Hindlimb muscle (tissue), 1 donor: ENCODE measurements at regions not wholly inside any gene's neighbourhood (a gene's known extent, or its start where the extent isn't known, plus 50 kb on each side); places are given as distances from the start of the nearest gene placed in this dataset.
A peak's percentile ranks its signal among the peaks of the same experiment; 100 is the strongest.

Source experiments
- DNase-seq: peaks from one replicate; pipeline ENCODE4 v3.0.0-alpha.2; 2013

DNA sequence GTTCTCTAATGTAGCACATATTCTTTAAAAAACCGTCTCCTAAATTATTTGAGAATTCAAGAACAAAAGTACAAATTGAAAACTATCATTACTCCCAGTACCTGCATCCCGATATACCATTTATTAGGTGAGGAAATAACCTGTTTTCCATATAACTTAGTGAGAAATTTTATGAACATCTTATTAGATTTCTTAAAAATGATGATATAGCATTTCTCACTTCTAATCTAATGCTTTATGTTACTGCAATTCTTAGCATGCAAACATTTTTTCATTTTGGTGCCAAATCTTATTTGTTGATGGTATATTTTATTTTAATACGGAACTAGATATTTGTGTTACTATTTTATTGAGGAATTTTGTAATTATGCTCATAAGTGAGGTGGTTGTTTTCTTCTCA lies 1321.3 kb upstream of the SLC10A2 start:
- no peak for DNase-seq

DNA sequence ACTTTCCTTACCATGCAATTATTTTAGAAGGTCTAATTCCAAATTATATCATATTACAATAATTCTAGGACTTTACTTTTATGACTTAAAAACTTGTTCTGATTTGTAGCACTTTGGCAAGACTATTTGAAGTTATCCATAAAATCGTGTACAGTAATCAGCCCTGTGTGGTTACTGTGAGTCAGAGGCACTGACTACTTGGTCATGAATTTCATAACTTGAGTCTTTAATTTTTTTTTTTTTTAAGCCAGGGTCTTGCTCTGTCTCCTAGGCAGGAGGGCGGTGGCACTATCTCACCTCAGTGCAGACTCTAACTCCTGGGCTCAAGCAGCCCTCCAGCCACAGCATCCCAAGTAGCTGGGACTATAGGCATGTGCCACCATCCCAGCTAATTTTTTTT lies 1319.2 kb upstream of the SLC10A2 start:
- no peak for DNase-seq

DNA sequence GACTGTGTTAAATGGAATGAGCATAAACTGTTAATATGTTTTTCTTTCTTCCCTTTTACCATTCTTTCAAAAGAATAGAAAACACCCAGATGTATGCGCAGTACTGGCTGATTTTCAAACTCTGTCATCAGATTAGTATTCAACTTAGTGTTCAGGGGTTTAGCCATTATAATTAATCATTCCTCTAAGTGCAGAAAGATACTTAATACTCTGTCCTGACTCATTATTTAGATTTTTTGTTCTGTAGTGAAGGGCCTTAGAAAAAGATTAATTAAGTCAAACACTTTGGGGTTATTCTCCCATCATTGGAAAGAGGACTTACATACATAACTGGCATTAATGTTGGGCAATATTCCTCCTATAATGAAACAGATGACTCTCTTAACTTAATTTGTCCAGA lies 1316.7 kb upstream of the SLC10A2 start:
- DNase-seq, result no peak

GRCh38 chr13:104376588-104376987 lies 1310.4 kb upstream of the SLC10A2 start:
- no peak for DNase-seq

- DNase-seq, result no peak
Measured at GRCh38 chr13:104375614-104376013, 1309.4 kb upstream of the SLC10A2 start.

GRCh38 chr13:104372095-104372655 lies 1306.0 kb upstream of the SLC10A2 start:
- DNase-seq, result no peak

DNA sequence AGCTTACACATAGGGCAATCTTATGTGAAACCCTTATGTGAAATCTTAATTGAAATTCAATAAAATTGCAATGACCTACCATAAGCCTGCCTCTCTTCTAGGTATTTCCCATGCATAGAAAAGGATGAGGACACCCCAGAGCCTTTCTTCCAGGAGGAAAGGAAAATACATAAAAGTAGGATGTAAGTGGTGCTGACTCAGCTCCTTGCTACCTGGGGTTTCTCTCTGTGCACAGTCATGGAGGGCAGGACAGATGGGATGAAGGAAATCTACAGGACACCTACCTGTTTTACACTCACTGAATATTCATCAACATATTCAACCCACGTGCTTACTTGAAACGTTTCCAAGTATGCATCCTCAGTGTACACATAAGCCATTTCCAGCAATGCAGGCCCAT lies 1299.2 kb upstream of the SLC10A2 start:
- DNase-seq, result no peak

GRCh38 chr13:104357672-104358354 lies 1291.6 kb upstream of the SLC10A2 start:
- no peak for DNase-seq

DNA sequence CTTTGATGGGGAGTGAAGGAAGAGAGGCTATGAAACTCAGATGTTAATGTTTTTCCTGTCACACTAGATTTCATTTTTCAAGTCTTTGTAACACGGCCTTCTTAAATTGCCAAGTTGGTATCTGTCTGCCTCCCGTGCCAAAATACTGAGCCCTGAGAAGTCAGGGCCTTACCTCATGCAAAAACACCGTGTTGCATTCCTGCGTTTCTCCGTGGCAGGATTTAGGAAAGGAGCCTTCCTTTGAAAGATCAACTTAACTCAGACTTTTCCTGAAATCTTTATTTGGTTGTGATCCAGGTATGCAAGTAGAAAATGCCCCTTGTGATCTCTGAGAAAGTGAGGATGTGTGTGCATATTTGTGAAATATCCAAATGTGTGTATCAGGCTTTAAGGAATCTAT lies 1291.0 kb upstream of the SLC10A2 start:
- no peak for DNase-seq

DNA sequence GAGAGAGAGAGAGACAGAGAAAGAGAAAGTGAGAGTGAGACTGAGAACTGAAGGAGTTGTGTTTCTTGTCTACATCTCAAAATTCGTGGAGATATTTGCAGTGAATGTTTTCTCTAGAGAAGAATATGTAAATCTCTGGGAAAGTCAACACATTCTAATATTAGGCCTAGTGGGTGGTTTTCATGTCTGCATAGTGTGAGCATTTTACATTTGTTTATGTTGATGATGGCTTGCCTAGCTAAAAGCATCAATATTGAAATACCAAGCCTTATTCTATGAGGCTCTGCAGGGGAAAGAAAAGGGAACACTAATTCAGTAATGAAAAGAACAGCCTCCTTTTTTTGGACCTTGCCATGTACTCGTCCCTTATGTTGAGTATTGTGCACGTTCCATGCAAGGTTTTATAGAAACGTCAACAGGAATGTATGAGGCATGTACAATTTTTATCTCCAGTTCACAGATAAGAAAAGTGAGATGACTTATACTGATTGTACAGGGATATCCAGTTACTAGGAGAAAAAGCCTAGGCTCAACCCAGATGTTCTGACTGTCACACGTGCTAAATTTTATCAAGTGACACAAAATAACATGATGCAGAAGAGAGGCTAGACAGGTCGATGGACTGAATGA lies 1288.9 kb upstream of the SLC10A2 start:
- DNase-seq, result no peak

- no peak for DNase-seq
Measured at GRCh38 chr13:104327211-104327610, 1261.0 kb upstream of the SLC10A2 start.

- no peak for DNase-seq
Measured at GRCh38 chr13:104326523-104326922, 1260.3 kb upstream of the SLC10A2 start.

GRCh38 chr13:104321756-104322155 lies 1255.5 kb upstream of the SLC10A2 start:
- DNase-seq, result no peak

DNA sequence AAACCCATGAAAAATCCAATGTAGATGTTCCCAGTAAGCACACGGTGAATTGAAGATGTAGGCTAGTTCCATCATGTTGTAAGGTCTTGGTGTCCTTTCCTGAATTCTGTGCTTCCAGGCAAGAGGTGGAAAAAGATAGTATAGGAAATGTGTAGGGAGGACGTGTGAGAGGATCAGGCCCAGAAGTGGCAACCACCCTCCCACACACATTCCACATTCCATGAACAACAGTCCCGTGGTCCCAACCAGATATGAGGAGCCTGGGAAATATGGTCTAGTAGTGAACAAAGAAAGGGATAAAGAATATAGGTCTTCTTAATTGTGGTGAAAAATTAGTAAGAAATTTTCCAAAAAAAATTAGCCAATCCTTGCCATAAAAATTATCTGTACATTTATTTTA lies 1254.2 kb upstream of the SLC10A2 start:
- no peak for DNase-seq

GRCh38 chr13:104318121-104318520 lies 1251.9 kb upstream of the SLC10A2 start:
- DNase-seq, result peak; percentile 45

- no peak for DNase-seq
Measured at GRCh38 chr13:104315606-104316005, 1249.4 kb upstream of the SLC10A2 start.

DNA sequence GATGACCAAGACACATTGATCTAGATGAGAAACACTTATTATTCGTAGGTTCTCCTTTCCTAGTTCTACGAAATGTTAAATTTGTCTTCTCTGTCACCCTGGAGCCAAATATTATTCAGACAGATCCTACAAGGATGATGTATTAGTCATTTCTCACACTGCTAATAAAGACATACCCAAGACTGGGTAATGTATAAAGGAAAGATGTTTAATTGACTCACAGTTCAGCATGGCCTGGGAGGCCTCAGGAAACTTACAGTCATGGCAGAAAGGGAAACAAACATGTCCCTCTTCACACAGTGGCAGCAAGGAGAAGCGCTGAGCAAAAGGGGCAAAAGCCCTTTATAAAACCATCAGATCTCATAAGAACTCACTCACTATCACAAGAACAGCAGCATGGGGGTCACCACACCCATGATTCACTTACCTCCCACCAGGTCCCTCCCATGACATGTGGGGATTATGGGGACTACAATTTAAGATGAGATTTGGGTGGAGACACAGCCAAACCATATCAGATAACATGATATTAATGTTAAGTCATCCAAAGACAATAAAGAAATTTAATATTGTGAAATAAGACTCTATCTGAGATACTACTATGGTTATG lies 1248.8 kb upstream of the SLC10A2 start:
- DNase-seq, result no peak

DNA sequence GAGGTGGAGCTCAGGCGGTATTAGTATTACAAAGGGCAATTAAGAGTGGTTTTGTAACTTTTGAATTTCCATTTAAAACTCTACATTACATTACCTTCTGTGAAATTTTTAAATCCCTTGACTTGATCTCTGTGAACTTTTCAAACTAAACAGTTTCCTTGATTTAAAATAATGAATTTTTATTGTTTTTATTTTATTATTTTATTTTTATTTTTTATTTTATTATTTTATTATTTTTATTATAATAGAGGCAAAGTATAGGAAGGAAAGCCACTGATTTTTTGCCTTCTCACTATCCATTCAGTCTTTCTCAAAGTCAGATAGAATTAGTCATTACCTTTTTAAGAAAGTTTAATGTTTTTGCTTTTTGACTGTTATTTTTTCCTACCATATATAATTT lies 1248.1 kb upstream of the SLC10A2 start:
- no peak for DNase-seq

DNA sequence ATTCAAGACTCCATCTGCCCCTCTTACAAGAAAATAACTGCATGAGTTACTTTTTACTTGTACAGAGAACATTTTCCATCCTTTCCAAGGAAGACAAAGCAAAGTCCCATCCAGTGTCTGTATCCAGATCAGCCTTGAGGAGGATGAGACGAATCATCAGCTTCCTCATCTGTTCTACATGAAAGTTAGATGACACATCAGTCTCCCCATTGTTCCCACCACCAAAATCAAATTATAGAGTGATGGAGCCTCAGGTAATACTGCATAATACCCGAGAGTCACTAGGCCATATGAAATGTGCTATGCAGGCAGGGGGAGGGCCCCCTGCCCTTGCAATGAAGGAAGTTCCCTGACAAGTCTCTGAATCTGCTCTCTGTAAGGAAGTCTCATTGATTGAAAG lies 1244.6 kb upstream of the SLC10A2 start:
- DNase-seq, result no peak

DNA sequence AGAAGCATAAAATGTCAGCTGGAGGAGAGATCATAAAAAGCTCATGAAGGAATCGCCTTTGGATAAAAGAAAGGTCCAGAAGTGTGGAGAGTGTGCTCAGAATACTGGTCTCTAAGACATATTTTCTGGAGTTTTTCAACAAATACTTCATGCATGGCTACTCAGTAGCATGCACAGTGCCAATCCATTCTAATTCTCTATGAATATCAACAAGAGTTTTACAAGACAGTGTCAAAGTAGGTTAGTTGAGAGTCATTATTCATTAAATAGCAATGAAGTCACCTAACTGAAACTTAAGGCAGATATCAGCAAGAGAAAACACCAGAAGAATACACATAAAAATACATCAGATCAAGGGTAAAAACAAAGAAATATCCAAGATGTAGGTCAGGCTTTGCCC lies 1243.2 kb upstream of the SLC10A2 start:
- no peak for DNase-seq

GRCh38 chr13:104301171-104301975 lies 1235.2 kb upstream of the SLC10A2 start:
- no peak for DNase-seq

DNA sequence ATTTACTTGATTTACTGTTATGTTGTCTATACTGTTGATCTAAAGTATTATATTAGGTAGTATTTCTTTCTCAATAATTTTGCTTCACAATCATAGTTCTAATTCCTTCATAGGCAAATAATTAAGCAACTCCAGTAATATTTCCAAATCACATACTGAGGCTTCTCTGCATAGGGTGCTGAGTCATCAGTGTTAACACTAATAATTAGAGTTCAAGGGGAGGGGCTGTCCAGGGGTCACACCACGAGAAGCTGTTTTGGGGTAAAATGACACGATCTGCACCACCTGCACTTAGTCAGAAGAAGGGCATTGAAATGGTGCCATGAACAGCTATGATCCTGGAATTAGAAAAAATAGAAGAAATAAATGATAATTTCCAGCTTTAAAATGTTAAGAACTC lies 1230.9 kb upstream of the SLC10A2 start:
- DNase-seq, result no peak

GRCh38 chr13:104296286-104296685 lies 1230.1 kb upstream of the SLC10A2 start:
- DNase-seq, result peak; percentile 55
